NCI-H1048 (cell line): ENCODE measurements at regions not wholly inside any gene's neighbourhood (a gene's known extent, or its start where the extent isn't known, plus 50 kb on each side); places are given as distances from the start of the nearest gene placed in this dataset.
"Not testable (repeated sequence)": the region's sequence is repeated elsewhere in the genome, so short reads cannot be mapped to it uniquely, and the experiment has no call there.

Source experiments
- DNase-seq: peaks from one replicate; lab custom pipeline; 2025; lab: John Stamatoyannopoulos, UW

- no peak for DNase-seq
Observed at GRCh38 chr6:68013780-68014515, 621.1 kb upstream of the ADGRB3 start.

DNA sequence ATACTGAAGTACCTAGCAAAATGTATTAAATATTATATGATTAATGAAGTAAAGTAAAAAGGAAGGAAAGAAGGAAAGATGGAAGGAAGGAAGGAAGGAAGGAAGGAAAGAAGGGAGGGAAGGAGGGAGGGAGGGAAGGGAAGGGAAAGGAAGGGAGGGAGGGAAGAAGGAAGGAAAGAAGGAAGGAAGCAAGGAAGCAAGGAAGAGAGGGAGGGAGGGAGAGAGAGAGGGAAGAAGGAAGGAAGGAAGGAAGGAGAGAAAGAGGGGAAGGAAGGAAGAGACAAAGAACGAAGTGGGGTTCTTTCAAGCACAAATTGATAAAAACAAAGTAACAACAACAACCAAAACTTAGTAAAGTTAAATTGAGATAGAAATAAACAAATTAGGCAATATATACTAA lies 622.3 kb upstream of the ADGRB3 start:
- no peak for DNase-seq

DNA sequence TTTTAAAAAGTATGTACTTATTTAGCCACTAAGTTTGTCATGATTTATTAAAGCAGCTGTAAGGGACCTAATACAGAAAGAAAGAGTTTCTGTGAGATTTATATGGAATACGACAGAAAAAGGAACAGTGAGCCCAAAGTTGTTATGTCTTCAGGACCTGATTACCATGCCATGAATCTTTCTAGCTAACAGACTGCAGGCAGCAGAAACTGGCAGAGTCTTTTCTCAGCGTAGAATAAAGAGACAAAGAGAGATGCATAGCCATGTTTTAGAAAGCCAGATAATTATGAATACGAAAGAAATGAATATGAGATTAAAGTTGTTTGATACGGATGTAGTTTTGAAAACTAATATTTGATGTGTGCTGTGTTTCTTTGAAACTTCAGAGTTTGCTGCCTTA lies 624.1 kb upstream of the ADGRB3 start:
- DNase-seq = no peak

- DNase-seq = no peak
Observed at GRCh38 chr6:68008445-68008844, 626.6 kb upstream of the ADGRB3 start.

DNA sequence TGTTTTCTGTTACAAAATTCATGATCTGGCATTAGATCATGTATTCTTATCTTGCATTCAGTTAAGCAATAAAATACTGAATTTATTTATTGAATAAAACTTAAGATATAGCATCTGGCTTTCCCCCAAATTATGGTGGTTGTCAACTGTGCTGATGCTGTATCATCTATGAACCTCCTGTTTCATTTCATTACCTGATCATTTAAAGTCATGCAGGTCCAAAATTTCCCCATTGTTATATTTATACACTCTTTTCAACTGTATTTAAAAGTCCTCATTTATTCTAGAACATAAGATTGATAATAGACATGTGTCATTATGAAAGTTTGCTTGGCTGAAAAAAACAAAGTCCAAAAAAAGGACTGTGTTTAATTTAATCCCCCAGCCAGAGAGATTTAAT lies 627.4 kb upstream of the ADGRB3 start:
- no peak for DNase-seq

DNA sequence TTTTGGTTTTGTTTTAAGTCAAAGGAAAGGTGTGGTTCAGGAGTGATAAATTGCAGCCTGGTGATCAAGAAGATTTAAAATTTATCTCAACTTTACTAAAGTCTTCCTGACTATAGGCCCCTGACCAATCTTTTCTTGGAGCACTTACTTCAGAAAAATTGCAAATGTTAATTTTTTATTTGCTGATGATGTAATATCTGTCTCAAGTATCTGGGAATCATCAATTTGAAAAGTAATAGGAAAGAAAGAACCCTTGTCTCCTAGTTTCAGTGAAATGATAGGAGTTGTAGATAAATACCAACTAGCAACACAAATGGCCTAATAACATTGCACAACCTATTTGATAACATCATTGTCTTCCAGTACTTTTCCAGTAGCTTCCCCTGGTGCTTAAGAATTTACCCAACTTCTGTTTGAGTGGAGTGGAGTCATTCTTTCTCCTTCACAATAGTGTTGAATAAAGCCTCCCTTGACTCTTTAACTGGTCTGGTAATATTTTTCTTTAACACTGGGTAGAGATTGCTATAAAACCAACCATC lies 648.3 kb upstream of the ADGRB3 start:
- DNase-seq = no peak

DNA sequence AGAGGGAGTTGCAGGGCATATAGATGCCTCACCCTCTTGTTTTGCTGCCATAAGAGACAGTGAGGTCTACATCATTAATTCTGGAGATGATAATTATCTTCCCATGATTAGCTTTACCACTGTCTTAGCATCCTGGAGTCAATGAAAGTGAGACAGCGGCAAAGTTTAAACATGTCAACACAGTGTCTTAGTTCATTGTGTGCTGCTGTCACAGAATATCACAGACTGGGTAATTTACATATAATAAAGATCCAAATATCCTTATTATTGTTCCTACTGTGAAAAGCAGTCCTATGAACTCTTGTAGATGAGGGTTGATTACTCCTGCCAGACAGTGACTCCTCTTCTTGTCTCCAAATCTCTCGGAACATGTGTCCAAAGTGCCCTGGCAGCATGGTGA lies 658.6 kb upstream of the ADGRB3 start:
- no peak for DNase-seq

GRCh38 chr6:67974931-67975330 lies 660.2 kb upstream of the ADGRB3 start:
- no peak for DNase-seq

DNA sequence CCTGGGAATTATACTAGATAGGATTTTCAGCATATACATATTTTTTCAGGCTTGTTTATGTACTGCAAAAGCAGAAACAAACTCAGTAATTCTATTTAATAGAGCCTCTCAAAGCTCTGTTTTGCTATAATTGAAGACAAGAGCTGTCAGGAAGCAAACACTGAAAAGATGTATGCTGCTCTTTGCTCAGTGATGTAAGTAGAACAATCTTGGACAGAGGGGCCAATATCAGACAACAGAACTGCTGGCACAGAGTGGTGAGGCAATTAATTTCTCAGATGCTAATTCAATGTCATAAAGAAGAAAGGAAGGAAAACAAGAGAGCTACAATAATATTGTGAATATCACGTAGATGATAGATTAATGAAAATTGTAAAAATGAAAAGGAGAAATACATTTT lies 663.3 kb upstream of the ADGRB3 start:
- DNase-seq = no peak

GRCh38 chr6:67966830-67967229 lies 668.3 kb upstream of the ADGRB3 start:
- DNase-seq = no peak

DNA sequence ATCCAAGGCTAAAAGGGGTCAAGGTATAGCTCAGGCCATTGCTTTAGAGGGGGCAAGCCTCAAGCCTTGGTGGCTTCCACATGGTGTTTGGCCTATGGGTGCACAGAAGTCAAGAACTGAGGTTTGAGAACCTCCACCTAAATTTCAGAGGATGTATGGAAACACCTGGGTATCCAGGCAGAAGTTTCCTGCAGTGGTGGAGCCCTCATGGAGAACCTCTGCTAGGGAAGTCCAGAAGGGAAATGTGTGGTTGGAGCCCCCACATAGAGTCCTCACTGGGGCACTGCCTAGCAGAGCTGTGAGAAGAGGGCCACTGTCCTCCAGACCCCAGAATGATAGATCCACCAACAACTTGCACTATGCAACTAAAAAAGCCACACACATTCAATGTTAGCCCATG lies 678.7 kb upstream of the ADGRB3 start:
- no peak for DNase-seq

DNA sequence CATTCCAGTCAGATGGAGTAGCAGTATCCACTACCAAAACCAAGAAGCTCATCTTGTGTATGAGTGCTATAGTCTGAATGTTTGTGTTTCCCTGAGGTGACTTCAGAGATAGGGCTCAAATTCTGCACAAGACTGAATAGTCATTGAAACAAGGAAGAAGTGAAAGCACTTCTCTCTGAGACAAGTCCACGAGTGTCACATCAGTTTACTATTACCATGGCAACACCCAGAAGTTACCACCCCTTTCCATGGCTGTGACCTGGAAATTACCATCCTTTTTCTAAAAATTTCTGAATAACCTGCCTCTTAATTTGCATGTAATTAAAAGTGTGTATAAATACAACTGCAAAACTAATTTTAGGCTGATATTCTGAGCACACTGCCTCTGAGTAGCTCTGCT lies 682.1 kb upstream of the ADGRB3 start:
- DNase-seq = no peak

DNA sequence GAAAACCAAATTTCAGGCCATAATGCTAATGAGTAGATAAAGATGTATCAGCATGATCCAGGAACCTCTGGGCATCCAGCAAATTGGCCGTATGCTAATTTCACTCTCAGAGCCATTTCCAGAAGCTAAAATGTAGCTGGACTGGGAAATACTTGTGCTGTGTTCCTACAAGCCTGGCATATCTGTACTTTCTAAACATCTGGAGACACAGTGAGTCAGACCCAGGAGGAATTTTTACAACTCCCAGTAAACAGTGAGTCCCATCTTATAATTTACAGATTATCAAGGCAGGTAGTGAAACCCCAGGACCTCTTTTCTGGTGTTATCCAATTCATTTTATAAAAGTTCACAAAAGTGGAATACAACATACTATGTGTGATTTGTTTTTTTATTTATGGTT lies 683.0 kb upstream of the ADGRB3 start:
- no peak for DNase-seq

GRCh38 chr6:67947762-67948161 lies 687.3 kb upstream of the ADGRB3 start:
- not testable (repeated sequence) for DNase-seq

- DNase-seq = no peak
Observed at GRCh38 chr6:67935976-67936477, 699.1 kb upstream of the ADGRB3 start.

- DNase-seq = no peak
Observed at GRCh38 chr6:67933278-67933677, 701.8 kb upstream of the ADGRB3 start.

GRCh38 chr6:67922588-67922987 lies 712.5 kb upstream of the ADGRB3 start:
- DNase-seq = not testable (repeated sequence)

DNA sequence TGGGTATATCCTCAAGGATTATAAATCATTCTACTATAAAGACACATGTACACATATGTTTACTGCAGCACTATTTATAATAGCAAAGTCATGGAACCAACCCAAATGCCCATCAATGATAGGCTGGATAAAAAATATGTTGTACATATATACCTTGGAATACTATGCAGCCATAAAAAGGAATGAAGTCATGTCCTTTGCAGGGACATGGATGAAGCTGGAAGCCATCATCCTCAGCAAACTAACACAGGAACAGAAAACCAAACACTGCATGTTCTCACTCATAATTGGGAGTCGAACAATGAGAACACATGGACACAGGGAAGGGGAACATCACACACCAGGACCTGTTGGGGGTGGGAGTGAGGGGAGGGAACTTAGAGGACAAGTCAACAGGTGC lies 715.0 kb upstream of the ADGRB3 start:
- DNase-seq = not testable (repeated sequence)

- DNase-seq = no peak
Observed at GRCh38 chr6:67916399-67916798, 718.7 kb upstream of the ADGRB3 start.

GRCh38 chr6:67914419-67914818 lies 720.7 kb upstream of the ADGRB3 start:
- no peak for DNase-seq

- DNase-seq = no peak
Observed at GRCh38 chr6:67909354-67909753, 725.7 kb upstream of the ADGRB3 start.

GRCh38 chr6:67908379-67908778 lies 726.7 kb upstream of the ADGRB3 start:
- no peak for DNase-seq

DNA sequence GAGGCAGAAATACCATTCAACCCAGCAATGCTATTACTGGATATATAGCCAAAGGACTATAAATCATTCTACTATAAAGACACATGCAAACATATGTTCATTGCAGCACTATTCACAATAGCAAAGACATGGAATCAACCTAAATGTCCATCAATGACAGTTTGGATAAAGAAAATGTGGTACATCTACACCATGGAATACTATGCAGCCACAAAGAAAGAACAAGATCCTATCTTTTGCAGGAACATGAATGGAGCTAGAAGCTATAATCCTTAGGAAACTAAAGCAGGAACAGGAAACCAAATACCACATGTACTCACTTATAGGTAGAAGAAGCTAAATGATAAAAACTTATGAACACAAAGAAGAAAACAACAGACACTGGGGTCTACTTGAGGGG lies 730.3 kb upstream of the ADGRB3 start:
- DNase-seq = not testable (repeated sequence)

DNA sequence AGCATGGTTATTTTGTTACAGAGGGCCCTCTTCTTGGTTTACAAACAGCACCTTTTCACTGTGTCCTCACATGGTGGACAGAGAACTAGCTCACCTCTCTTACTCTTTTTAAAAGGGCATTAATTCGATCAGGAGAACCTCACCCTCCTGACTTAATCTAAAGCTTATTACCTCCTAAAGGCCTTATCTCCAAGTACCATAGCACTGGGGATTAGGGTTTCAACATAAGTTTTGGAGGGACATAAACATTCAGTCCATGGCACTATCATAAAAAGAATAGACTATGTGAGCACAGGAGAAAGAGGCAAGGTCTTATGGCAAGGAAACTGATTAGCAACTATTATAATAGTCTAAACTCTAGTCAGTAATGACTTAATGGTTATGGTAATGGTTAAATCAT lies 736.2 kb upstream of the ADGRB3 start:
- DNase-seq = no peak
